Panc1 (cell line): ENCODE measurements at regions not wholly inside any gene's neighbourhood (a gene's known extent, or its start where the extent isn't known, plus 50 kb on each side); places are given as distances from the start of the nearest gene placed in this dataset.

Source experiments
- ATAC-seq: fragments of 200-7000 bp; cut with Tn5 transposase; 2 replicates; pipeline ENCODE4 v1.9.1; 2020; ENCODE audit warnings: mild to moderate bottlenecking, moderate library complexity
- BruUV-seq: library from RNA; stranded (reverse); fragments of 400-500 nt; replicated peaks from 2 replicates; lab custom pipeline; 2021; lab: Mats Ljungman, UMichigan
- CTCF ChIA-PET: fragments of 300-600 bp; sonication (Branson Sonifier 250); formaldehyde crosslinking; loops from one replicate; lab custom pipeline; 2022; ENCODE audit warnings: antibody characterized with exemption; lab: Charles Lee
- POLR2A ChIA-PET: fragments of 300-600 bp; sonication (Branson Sonifier 250); formaldehyde crosslinking; loops from one replicate; lab custom pipeline; 2022; ENCODE audit warnings: antibody characterized with exemption; lab: Charles Lee
- DNase-seq: peaks from one replicate; pipeline ENCODE4 v3.0.0-alpha.2; 2010; ENCODE audit warnings: low read depth, low spot score
- H3K27ac ChIP-seq: 2 replicates; pipeline ENCODE4 v1.5.1; 2011; ENCODE audit warnings: mild to moderate bottlenecking, low read length, inconsistent platforms
- H3K27me3 ChIP-seq: fragments of 200-500 bp; sonication (Bioruptor generic); 2 replicates; pipeline ENCODE4 v1.6.0; 2014; ENCODE audit warnings: low read length, inconsistent platforms; ENCODE audit not compliant: control insufficient read depth, insufficient read depth
- H3K36me3 ChIP-seq: fragments of 200-500 bp; sonication (Bioruptor generic); 2 replicates; pipeline ENCODE4 v1.5.1; 2014; ENCODE audit warnings: inconsistent platforms, mild to moderate bottlenecking, low read length, moderate library complexity; ENCODE audit not compliant: control insufficient read depth, insufficient read depth
- H3K4me1 ChIP-seq: 2 replicates; pipeline ENCODE4 v1.5.1; 2011; ENCODE audit warnings: inconsistent platforms, mild to moderate bottlenecking, low read length, moderate library complexity; ENCODE audit not compliant: control insufficient read depth, insufficient read depth
- H3K4me3 ChIP-seq, 2 experiments: 2 replicates each; pipeline ENCODE4 v1.5.1; 2011 to 2012; ENCODE audit warnings: low read depth in 2 of 2, low read length in 2 of 2, mild to moderate bottlenecking in 2 of 2, inconsistent platforms in 1 of 2, moderate library complexity in 1 of 2
- H3K9me3 ChIP-seq: fragments of 200-500 bp; sonication (Bioruptor generic); 2 replicates; pipeline ENCODE4 v1.5.1; 2014; ENCODE audit warnings: low read depth, mild to moderate bottlenecking, inconsistent platforms, low read length, moderate library complexity; ENCODE audit not compliant: control insufficient read depth, insufficient read depth
- POLR2AphosphoS5 ChIP-seq: IDR thresholded peaks from 2 replicates; pipeline ENCODE4 v1.6.1; 2012; ENCODE audit warnings: mild to moderate bottlenecking, low read depth, low read length, moderate library complexity
- SIN3A ChIP-seq: IDR thresholded peaks from 2 replicates; pipeline ENCODE4 v1.6.1; 2012; ENCODE audit warnings: low read depth, mild to moderate bottlenecking, low read length, moderate library complexity, borderline replicate concordance; ENCODE audit not compliant: insufficient read depth
- TCF7L2 ChIP-seq: IDR thresholded peaks from 2 replicates; pipeline ENCODE4 v1.6.1; 2011; ENCODE audit warnings: mild to moderate bottlenecking, low read depth, low read length, inconsistent platforms
- in situ Hi-C: cut with HindIII; loops from 2 replicates; pipeline ENCODE4 v1.10.0; 2016; ENCODE audit warnings: low sequenced_read_pairs, low pct_unique_long_range_greater_than_20kb
- intact Hi-C: fragments of 100-400 bp; cut with micrococcal nuclease; formaldehyde crosslinking; loops from one replicate; pipeline ENCODE4 v1.10.0; 2022; ENCODE audit not compliant: unreplicated experiment
- TF ChIP-seq, protein P1 (sequence below): fragments of 450-650 bp; IDR thresholded peaks from 2 replicates; pipeline ENCODE4 v1.5.1; 2017; ENCODE audit warnings: mild to moderate bottlenecking
- TF ChIP-seq, protein P2 (sequence below), 2 experiments: IDR thresholded peaks; 2 replicates each; pipeline ENCODE4 v1.6.1; 2011 to 2012; ENCODE audit warnings: low read depth in 2 of 2, control low read depth in 1 of 2, low read length in 1 of 2, mild to moderate bottlenecking in 1 of 2, moderate library complexity in 1 of 2; ENCODE audit not compliant: insufficient read depth in 1 of 2

DNA sequence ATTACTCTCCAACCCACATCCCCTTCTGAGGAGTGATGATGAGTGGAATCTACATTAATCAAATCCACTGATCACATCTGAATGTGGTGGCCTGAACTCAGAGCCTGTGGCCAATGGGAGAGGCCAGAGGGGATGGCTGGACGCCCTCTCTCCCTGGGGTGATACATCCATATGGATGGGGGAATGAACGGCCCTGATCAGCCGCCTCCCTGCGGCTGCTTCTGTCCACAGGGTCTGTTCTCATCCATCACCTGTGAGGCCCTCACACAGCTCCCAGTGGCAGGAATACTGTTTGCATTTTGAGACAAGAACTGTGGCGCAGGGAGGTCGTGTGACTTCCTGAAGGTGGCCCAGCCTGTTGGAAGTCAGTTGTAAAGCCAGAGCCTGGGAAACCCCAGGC is 78.3 kb upstream of the SHISAL1 start:
- TF ChIP-seq, protein P1, sequence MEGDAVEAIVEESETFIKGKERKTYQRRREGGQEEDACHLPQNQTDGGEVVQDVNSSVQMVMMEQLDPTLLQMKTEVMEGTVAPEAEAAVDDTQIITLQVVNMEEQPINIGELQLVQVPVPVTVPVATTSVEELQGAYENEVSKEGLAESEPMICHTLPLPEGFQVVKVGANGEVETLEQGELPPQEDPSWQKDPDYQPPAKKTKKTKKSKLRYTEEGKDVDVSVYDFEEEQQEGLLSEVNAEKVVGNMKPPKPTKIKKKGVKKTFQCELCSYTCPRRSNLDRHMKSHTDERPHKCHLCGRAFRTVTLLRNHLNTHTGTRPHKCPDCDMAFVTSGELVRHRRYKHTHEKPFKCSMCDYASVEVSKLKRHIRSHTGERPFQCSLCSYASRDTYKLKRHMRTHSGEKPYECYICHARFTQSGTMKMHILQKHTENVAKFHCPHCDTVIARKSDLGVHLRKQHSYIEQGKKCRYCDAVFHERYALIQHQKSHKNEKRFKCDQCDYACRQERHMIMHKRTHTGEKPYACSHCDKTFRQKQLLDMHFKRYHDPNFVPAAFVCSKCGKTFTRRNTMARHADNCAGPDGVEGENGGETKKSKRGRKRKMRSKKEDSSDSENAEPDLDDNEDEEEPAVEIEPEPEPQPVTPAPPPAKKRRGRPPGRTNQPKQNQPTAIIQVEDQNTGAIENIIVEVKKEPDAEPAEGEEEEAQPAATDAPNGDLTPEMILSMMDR, result no peak
- no peak for TF ChIP-seq TCF7L2
- TF ChIP-seq, protein P2, sequence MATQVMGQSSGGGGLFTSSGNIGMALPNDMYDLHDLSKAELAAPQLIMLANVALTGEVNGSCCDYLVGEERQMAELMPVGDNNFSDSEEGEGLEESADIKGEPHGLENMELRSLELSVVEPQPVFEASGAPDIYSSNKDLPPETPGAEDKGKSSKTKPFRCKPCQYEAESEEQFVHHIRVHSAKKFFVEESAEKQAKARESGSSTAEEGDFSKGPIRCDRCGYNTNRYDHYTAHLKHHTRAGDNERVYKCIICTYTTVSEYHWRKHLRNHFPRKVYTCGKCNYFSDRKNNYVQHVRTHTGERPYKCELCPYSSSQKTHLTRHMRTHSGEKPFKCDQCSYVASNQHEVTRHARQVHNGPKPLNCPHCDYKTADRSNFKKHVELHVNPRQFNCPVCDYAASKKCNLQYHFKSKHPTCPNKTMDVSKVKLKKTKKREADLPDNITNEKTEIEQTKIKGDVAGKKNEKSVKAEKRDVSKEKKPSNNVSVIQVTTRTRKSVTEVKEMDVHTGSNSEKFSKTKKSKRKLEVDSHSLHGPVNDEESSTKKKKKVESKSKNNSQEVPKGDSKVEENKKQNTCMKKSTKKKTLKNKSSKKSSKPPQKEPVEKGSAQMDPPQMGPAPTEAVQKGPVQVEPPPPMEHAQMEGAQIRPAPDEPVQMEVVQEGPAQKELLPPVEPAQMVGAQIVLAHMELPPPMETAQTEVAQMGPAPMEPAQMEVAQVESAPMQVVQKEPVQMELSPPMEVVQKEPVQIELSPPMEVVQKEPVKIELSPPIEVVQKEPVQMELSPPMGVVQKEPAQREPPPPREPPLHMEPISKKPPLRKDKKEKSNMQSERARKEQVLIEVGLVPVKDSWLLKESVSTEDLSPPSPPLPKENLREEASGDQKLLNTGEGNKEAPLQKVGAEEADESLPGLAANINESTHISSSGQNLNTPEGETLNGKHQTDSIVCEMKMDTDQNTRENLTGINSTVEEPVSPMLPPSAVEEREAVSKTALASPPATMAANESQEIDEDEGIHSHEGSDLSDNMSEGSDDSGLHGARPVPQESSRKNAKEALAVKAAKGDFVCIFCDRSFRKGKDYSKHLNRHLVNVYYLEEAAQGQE (IDR thresholded peaks at IDR 0.05; ENCODE audit: insufficient read depth in 1 of 2, low read depth in 2 of 2, low read length in 1 of 2), result no peak
- no peak for TF ChIP-seq SIN3A
- TF ChIP-seq POLR2AphosphoS5, result no peak
- Histone ChIP-seq H3K9me3 (no peaks in the 10 kb centered on the region), H3K36me3 (no peaks in the 10 kb centered on the region), H3K27me3 (no peaks in the 10 kb centered on the region), H3K4me1 (no peaks in the 10 kb centered on the region), H3K27ac (no peak overlapping the region), H3K4me3 (no peak overlapping the region)
- intact Hi-C loops (no loop called here), in situ Hi-C loops (no loop called here)
- ATAC-seq (no peak), DNase-seq (no peak)
- CTCF ChIA-PET, result no interaction called here
- POLR2A ChIA-PET, result no interaction called here
- BruUV-seq, result no TSS peak

DNA sequence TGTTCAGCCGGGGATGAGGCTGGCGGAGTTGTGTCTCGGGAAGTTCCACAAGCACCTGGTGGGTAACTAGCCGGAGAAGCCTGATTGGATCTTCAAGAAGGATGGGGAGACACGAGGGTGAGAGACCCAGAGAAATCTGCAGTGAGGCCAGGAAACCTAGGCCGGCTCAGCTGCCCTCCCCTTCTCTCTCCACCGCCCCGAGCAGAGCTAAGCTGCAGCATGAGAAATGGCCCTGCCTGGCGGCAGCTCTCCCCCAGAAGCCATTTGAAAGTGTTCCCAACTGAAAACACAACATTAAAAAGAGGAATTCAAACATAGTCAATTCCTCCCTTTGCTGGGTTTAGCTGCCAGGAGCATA is 77.8 kb upstream of the SHISAL1 start:
- TF ChIP-seq SIN3A (no peak), POLR2AphosphoS5 (no peak), TCF7L2 (no peak)
- TF ChIP-seq, protein P1, result no peak
- TF ChIP-seq, protein P2 (IDR thresholded peaks at IDR 0.05; ENCODE audit: insufficient read depth in 1 of 2, low read depth in 2 of 2, low read length in 1 of 2), result no peak
- no TSS peak for BruUV-seq
- ATAC-seq, result no peak
- ChIA-PET POLR2A (no interaction called here), CTCF (no interaction called here)
- no peaks in the 10 kb centered on the region for H3K36me3 ChIP-seq
- in situ Hi-C loops, result no loop called here
- H3K4me3 ChIP-seq, result no peak overlapping the region
- H3K27ac ChIP-seq, result no peak overlapping the region
- intact Hi-C loops, result no loop called here
- H3K27me3 ChIP-seq, result no peaks in the 10 kb centered on the region
- DNase-seq, result no peak
- no peaks in the 10 kb centered on the region for H3K9me3 ChIP-seq
- H3K4me1 ChIP-seq, result no peaks in the 10 kb centered on the region
